ENCODE measurements at regions not wholly inside any gene's neighbourhood (a gene's known extent, or its start where the extent isn't known, plus 50 kb on each side); places are given as distances from the start of the nearest gene placed in this dataset.

GRCh38 chr16:35793601-35794000 lies 2334.2 kb downstream of the TP53TG3F start:
- DNase-seq: no peak

GRCh38 chr16:35794896-35795295 lies 2335.5 kb downstream of the TP53TG3F start:
- H3K9me3 ChIP-seq (ENCODE audit: control insufficient read depth in 4 of 4, insufficient read depth in 3 of 4, low read length in 3 of 4): peaks cover 0 to 48% (median 18%) of the 10 kb centered on the region in 4 donors
- H3K4me3 ChIP-seq: no peak overlapping the region
- H3K4me1 ChIP-seq (ENCODE audit: control insufficient read depth in 5 of 5, insufficient read depth in 5 of 5, low read length in 5 of 5): no peaks in the 10 kb centered on the region
- no peak overlapping the region for H3K9ac ChIP-seq (ENCODE audit: insufficient read depth in 1 of 2, low read length in 2 of 2)
- 56 to 58% methylated on average over 6 of the region's 6 CpGs for WGBS, 2 donors
- no peaks in the 10 kb centered on the region for H3K27me3 ChIP-seq (ENCODE audit: control insufficient read depth in 3 of 3, insufficient read depth in 3 of 3, low read length in 2 of 3)
- H3K27ac ChIP-seq (ENCODE audit: low read depth in 1 of 2, low read length in 1 of 2): no peak overlapping the region
- H3K36me3 ChIP-seq (ENCODE audit: control insufficient read depth in 4 of 4, insufficient read depth in 4 of 4, low read length in 4 of 4): no peaks in the 10 kb centered on the region
- TF ChIP-seq, protein P1, sequence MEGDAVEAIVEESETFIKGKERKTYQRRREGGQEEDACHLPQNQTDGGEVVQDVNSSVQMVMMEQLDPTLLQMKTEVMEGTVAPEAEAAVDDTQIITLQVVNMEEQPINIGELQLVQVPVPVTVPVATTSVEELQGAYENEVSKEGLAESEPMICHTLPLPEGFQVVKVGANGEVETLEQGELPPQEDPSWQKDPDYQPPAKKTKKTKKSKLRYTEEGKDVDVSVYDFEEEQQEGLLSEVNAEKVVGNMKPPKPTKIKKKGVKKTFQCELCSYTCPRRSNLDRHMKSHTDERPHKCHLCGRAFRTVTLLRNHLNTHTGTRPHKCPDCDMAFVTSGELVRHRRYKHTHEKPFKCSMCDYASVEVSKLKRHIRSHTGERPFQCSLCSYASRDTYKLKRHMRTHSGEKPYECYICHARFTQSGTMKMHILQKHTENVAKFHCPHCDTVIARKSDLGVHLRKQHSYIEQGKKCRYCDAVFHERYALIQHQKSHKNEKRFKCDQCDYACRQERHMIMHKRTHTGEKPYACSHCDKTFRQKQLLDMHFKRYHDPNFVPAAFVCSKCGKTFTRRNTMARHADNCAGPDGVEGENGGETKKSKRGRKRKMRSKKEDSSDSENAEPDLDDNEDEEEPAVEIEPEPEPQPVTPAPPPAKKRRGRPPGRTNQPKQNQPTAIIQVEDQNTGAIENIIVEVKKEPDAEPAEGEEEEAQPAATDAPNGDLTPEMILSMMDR (IDR thresholded peaks at IDR 0.05; ENCODE audit: control extremely low read depth, extremely low read depth): no peak
- no peak for DNase-seq
- no peak for ATAC-seq (ENCODE audit: insufficient read depth, low FRiP score)

More at GRCh38 chr16:35793601-35794000, 2334.2 kb downstream of the TP53TG3F start:
- TF ChIP-seq, protein P1 (IDR thresholded peaks at IDR 0.05; ENCODE audit: control extremely low read depth, extremely low read depth): no peak
- Histone ChIP-seq H3K4me1 (ENCODE audit: control insufficient read depth in 5 of 5, insufficient read depth in 5 of 5, low read length in 5 of 5) (no peaks in the 10 kb centered on the region), H3K9me3 (ENCODE audit: control insufficient read depth in 4 of 4, insufficient read depth in 3 of 4, low read length in 3 of 4) (peaks cover 0 to 57% (median 20%) of the 10 kb centered on the region in 4 donors), H3K9ac (ENCODE audit: insufficient read depth in 1 of 2, low read length in 2 of 2) (no peak overlapping the region), H3K27me3 (ENCODE audit: control insufficient read depth in 3 of 3, insufficient read depth in 3 of 3, low read length in 2 of 3) (no peaks in the 10 kb centered on the region), H3K4me3 (no peak overlapping the region), H3K36me3 (ENCODE audit: control insufficient read depth in 4 of 4, insufficient read depth in 4 of 4, low read length in 4 of 4) (no peaks in the 10 kb centered on the region), H3K27ac (ENCODE audit: low read depth in 1 of 2, low read length in 1 of 2) (no peak overlapping the region)
- no peak for ATAC-seq (ENCODE audit: insufficient read depth, low FRiP score)
- WGBS, 2 donors: 41 to 56% methylated on average over 3 of the region's 3 CpGs

GRCh38 chr16:35795361-35796029 lies 2336.1 kb downstream of the TP53TG3F start:
- WGBS, 2 donors: 71 to 72% methylated on average over 33 of the region's 33 CpGs
- Histone ChIP-seq H3K36me3 (ENCODE audit: control insufficient read depth in 4 of 4, insufficient read depth in 4 of 4, low read length in 4 of 4) (no peaks in the 10 kb centered on the region), H3K4me1 (ENCODE audit: control insufficient read depth in 5 of 5, insufficient read depth in 5 of 5, low read length in 5 of 5) (no peaks in the 10 kb centered on the region), H3K9ac (ENCODE audit: insufficient read depth in 1 of 2, low read length in 2 of 2) (no peak overlapping the region), H3K27ac (ENCODE audit: low read depth in 1 of 2, low read length in 1 of 2) (no peak overlapping the region), H3K4me3 (no peak overlapping the region), H3K27me3 (ENCODE audit: control insufficient read depth in 3 of 3, insufficient read depth in 3 of 3, low read length in 2 of 3) (no peaks in the 10 kb centered on the region), H3K9me3 (ENCODE audit: control insufficient read depth in 4 of 4, insufficient read depth in 3 of 4, low read length in 3 of 4) (peaks cover 0 to 45% (median 16%) of the 10 kb centered on the region in 4 donors)
- TF ChIP-seq, protein P1 (IDR thresholded peaks at IDR 0.05; ENCODE audit: control extremely low read depth, extremely low read depth): no peak
- DNase-seq: no peak
- no peak for ATAC-seq (ENCODE audit: insufficient read depth, low FRiP score)

- H3K36me3 ChIP-seq (ENCODE audit: control insufficient read depth in 4 of 4, insufficient read depth in 4 of 4, low read length in 4 of 4): no peaks in the 10 kb centered on the region
- WGBS, 2 donors: 61 to 83% methylated on average over 3 of the region's 3 CpGs
- no peak for DNase-seq
- no peaks in the 10 kb centered on the region for H3K27me3 ChIP-seq (ENCODE audit: control insufficient read depth in 3 of 3, insufficient read depth in 3 of 3, low read length in 2 of 3)
- peaks cover 0 to 38% (median 13%) of the 10 kb centered on the region in 4 donors for H3K9me3 ChIP-seq (ENCODE audit: control insufficient read depth in 4 of 4, insufficient read depth in 3 of 4, low read length in 3 of 4)
- TF ChIP-seq, protein P1 (IDR thresholded peaks at IDR 0.05; ENCODE audit: control extremely low read depth, extremely low read depth): no peak
- no peak overlapping the region for H3K4me3 ChIP-seq
- ATAC-seq (ENCODE audit: insufficient read depth, low FRiP score): no peak
- no peak overlapping the region for H3K27ac ChIP-seq (ENCODE audit: low read depth in 1 of 2, low read length in 1 of 2)
- H3K9ac ChIP-seq (ENCODE audit: insufficient read depth in 1 of 2, low read length in 2 of 2): no peak overlapping the region
- no peaks in the 10 kb centered on the region for H3K4me1 ChIP-seq (ENCODE audit: control insufficient read depth in 5 of 5, insufficient read depth in 5 of 5, low read length in 5 of 5)
Measured at GRCh38 chr16:35797811-35798210, 2338.4 kb downstream of the TP53TG3F start.
